ENCODE measurements at regions not wholly inside any gene's neighbourhood (a gene's known extent, or its start where the extent isn't known, plus 50 kb on each side); places are given as distances from the start of the nearest gene placed in this dataset.
"Not testable (repeated sequence)": the region's sequence is repeated elsewhere in the genome, so short reads cannot be mapped to it uniquely, and the experiment has no call there.

GRCh38 chr9:7456793-7457530, 342.6 kb downstream of the DMAC1 start:
- DNase-seq = no peak

GRCh38 chr9:7456377-7456776, 343.2 kb downstream of the DMAC1 start:
- no peak for DNase-seq

- no peak for DNase-seq
Observed at GRCh38 chr9:7454624-7455023, 345.0 kb downstream of the DMAC1 start.

GRCh38 chr9:7452378-7452777, 347.2 kb downstream of the DMAC1 start:
- no peak for DNase-seq

GRCh38 chr9:7451062-7451461, 348.5 kb downstream of the DMAC1 start:
- DNase-seq = no peak

GRCh38 chr9:7443541-7443940, 356.0 kb downstream of the DMAC1 start:
- no peak for DNase-seq

- DNase-seq = no peak
Observed at GRCh38 chr9:7439355-7439995, 360.1 kb downstream of the DMAC1 start.

GRCh38 chr9:7436754-7437153, 362.8 kb downstream of the DMAC1 start:
- no peak for DNase-seq

GRCh38 chr9:7433508-7434292, 365.9 kb downstream of the DMAC1 start:
- no peak for DNase-seq

GRCh38 chr9:7432989-7433388, 366.6 kb downstream of the DMAC1 start:
- no peak for DNase-seq

GRCh38 chr9:7417397-7417796, 382.2 kb downstream of the DMAC1 start:
- DNase-seq = not testable (repeated sequence)

GRCh38 chr9:7415836-7416235, 383.7 kb downstream of the DMAC1 start:
- DNase-seq = no peak

GRCh38 chr9:7408845-7409244, 390.7 kb downstream of the DMAC1 start:
- DNase-seq = no peak

GRCh38 chr9:7407246-7407645, 392.3 kb downstream of the DMAC1 start:
- no peak for DNase-seq

- no peak for DNase-seq
Observed at GRCh38 chr9:7405924-7406604, 393.5 kb downstream of the DMAC1 start.

- peak; percentile 24 for DNase-seq
Observed at GRCh38 chr9:7403839-7404487, 395.6 kb downstream of the DMAC1 start.

GRCh38 chr9:7403028-7403389, 396.6 kb downstream of the DMAC1 start:
- no peak for DNase-seq

- no peak for DNase-seq
Observed at GRCh38 chr9:7402334-7403027, 397.1 kb downstream of the DMAC1 start.

- DNase-seq = no peak
Observed at GRCh38 chr9:7401116-7401515, 398.5 kb downstream of the DMAC1 start.

GRCh38 chr9:7394002-7394774, 405.4 kb downstream of the DMAC1 start:
- no peak for DNase-seq

GRCh38 chr9:7392148-7392547, 407.4 kb downstream of the DMAC1 start:
- no peak for DNase-seq

Data from NCI-H1436 treated with DMSO at 0.1 percent for 48 hours (cell line).